Erythroblast (primary cell): ENCODE measurements at regions not wholly inside any gene's neighbourhood (a gene's known extent, or its start where the extent isn't known, plus 50 kb on each side); places are given as distances from the start of the nearest gene placed in this dataset.

Experiments
- GATA1 ChIP-seq: IDR thresholded peaks from 2 replicates; pipeline ENCODE4 v1.6.1; 2011; ENCODE audit warnings: low read depth, mild to moderate bottlenecking, control low read depth, low read length, moderate library complexity
- POLR2A ChIP-seq: IDR thresholded peaks from 2 replicates; pipeline ENCODE4 v1.6.1; 2011; ENCODE audit warnings: mild to moderate bottlenecking, low read length

- TF ChIP-seq POLR2A = no peak
- TF ChIP-seq GATA1 = no peak
Observed at GRCh38 chr10:58970160-58970915, 206.1 kb upstream of the PHYHIPL start.
